ENCODE measurements at regions not wholly inside any gene's neighbourhood (a gene's known extent, or its start where the extent isn't known, plus 50 kb on each side); places are given as distances from the start of the nearest gene placed in this dataset.

DNA sequence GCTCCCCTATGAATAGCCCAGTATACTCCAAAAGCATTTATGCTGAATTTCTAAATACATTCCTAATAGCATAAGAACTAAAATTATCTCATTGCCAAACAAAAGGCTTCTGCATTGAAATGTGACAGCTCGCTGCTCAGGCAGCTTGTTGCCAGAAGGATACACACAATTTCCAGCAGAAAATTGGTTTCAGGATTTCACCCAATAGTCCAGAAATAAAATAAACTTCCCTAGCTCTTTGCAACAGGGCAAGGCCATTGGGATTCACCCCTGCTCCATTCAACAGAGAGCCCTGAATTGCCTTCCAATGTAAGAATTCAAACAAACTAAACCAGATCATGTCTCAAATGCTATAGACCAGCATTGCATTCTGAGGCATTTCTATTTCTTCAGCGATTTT lies 70.7 kb downstream of the RBM43 start:
- Histone ChIP-seq H3K27ac (ENCODE audit: low read depth, low read length) (no peak overlapping the region), H3K9me3 (ENCODE audit: control insufficient read depth, insufficient read depth, low read length) (no peaks in the 10 kb centered on the region), H3K4me2 (ENCODE audit: low read length) (no peak overlapping the region), H3K4me3 (ENCODE audit: low read length) (no peak overlapping the region), H3K27me3 (ENCODE audit: control insufficient read depth, low read length) (no peaks in the 10 kb centered on the region), H3K9me2 (replicated peaks; ENCODE audit: control insufficient read depth, low read length) (no peaks in the 10 kb centered on the region), H4K20me1 (ENCODE audit: control insufficient read depth, insufficient read depth, low read depth, low read length) (no peaks in the 10 kb centered on the region), H3K4me1 (ENCODE audit: control insufficient read depth, low read length) (no peaks in the 10 kb centered on the region), H3K36me3 (ENCODE audit: control insufficient read depth, low read length) (no peaks in the 10 kb centered on the region), H3F3A (ENCODE audit: control insufficient read depth, insufficient read depth) (no peaks in the 10 kb centered on the region), H3K79me2 (ENCODE audit: control insufficient read depth, low read length) (no peaks in the 10 kb centered on the region)
- TF ChIP-seq EZH2phosphoT487 (IDR thresholded peaks at IDR 0.05; ENCODE audit: borderline replicate concordance, low read length): no peak
- TF ChIP-seq, protein P1, sequence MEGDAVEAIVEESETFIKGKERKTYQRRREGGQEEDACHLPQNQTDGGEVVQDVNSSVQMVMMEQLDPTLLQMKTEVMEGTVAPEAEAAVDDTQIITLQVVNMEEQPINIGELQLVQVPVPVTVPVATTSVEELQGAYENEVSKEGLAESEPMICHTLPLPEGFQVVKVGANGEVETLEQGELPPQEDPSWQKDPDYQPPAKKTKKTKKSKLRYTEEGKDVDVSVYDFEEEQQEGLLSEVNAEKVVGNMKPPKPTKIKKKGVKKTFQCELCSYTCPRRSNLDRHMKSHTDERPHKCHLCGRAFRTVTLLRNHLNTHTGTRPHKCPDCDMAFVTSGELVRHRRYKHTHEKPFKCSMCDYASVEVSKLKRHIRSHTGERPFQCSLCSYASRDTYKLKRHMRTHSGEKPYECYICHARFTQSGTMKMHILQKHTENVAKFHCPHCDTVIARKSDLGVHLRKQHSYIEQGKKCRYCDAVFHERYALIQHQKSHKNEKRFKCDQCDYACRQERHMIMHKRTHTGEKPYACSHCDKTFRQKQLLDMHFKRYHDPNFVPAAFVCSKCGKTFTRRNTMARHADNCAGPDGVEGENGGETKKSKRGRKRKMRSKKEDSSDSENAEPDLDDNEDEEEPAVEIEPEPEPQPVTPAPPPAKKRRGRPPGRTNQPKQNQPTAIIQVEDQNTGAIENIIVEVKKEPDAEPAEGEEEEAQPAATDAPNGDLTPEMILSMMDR (IDR thresholded peaks at IDR 0.05; ENCODE audit: low read depth, low read length, poor library complexity, severe bottlenecking): no peak

DNA sequence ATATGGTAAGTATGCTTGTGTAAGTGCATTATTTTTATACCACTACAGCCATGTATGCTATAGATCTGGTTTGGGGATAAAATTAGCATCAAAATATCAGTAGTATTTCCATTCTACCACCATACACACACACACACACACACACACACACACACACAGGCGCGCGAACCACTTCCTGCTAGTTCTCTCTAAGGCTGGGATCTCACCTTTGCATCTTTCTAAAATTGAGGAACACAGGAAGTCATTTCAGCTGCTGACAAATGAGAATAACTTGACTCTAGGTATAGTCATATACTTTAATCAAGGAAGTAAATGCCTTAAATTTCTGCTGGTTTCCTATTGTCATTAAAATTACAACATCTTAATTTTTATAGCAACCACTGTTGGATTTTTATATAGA lies 72.5 kb downstream of the RBM43 start:
- Histone ChIP-seq H3K36me3 (ENCODE audit: control insufficient read depth, low read length) (no peaks in the 10 kb centered on the region), H3K9me3 (ENCODE audit: control insufficient read depth, insufficient read depth, low read length) (no peaks in the 10 kb centered on the region), H4K20me1 (ENCODE audit: control insufficient read depth, insufficient read depth, low read depth, low read length) (no peaks in the 10 kb centered on the region), H3K27ac (ENCODE audit: low read depth, low read length) (no peak overlapping the region), H3F3A (ENCODE audit: control insufficient read depth, insufficient read depth) (no peaks in the 10 kb centered on the region), H3K4me3 (ENCODE audit: low read length) (no peak overlapping the region), H3K4me2 (ENCODE audit: low read length) (no peak overlapping the region), H3K79me2 (ENCODE audit: control insufficient read depth, low read length) (no peaks in the 10 kb centered on the region), H3K27me3 (ENCODE audit: control insufficient read depth, low read length) (no peaks in the 10 kb centered on the region), H3K4me1 (ENCODE audit: control insufficient read depth, low read length) (no peaks in the 10 kb centered on the region), H3K9me2 (replicated peaks; ENCODE audit: control insufficient read depth, low read length) (no peaks in the 10 kb centered on the region)
- TF ChIP-seq EZH2phosphoT487 (IDR thresholded peaks at IDR 0.05; ENCODE audit: borderline replicate concordance, low read length): no peak
- TF ChIP-seq, protein P1 (IDR thresholded peaks at IDR 0.05; ENCODE audit: low read depth, low read length, poor library complexity, severe bottlenecking): no peak

DNA sequence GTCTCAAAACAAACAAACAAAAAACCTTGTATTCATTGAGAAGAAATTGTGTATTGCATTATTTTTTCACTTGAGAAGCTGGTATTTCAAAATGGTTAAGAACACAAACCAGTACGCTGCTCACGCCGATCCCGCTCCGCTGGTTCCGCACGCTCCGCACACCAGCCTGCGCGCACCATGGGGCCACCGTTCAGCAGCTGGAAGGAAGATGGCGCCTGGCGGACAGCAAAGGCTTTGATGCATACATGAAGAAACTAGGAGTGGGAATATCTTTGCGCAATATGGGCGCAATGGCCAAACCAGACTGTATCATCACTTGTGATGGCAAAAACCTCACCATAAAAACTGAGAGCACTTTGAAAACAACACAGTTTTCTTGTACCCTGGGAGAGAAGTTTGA lies 75.7 kb downstream of the RBM43 start:
- Histone ChIP-seq H3K9me3 (ENCODE audit: control insufficient read depth, insufficient read depth, low read length) (no peaks in the 10 kb centered on the region), H4K20me1 (ENCODE audit: control insufficient read depth, insufficient read depth, low read depth, low read length) (no peaks in the 10 kb centered on the region), H3K79me2 (ENCODE audit: control insufficient read depth, low read length) (no peaks in the 10 kb centered on the region), H3K9me2 (replicated peaks; ENCODE audit: control insufficient read depth, low read length) (no peaks in the 10 kb centered on the region), H3K27me3 (ENCODE audit: control insufficient read depth, low read length) (no peaks in the 10 kb centered on the region), H3K36me3 (ENCODE audit: control insufficient read depth, low read length) (no peaks in the 10 kb centered on the region), H3K4me2 (ENCODE audit: low read length) (no peak overlapping the region), H3K4me3 (ENCODE audit: low read length) (no peak overlapping the region), H3K27ac (ENCODE audit: low read depth, low read length) (no peak overlapping the region), H3K4me1 (ENCODE audit: control insufficient read depth, low read length) (no peaks in the 10 kb centered on the region), H3F3A (ENCODE audit: control insufficient read depth, insufficient read depth) (no peaks in the 10 kb centered on the region)
- TF ChIP-seq, protein P1 (IDR thresholded peaks at IDR 0.05; ENCODE audit: low read depth, low read length, poor library complexity, severe bottlenecking): no peak
- no peak for TF ChIP-seq EZH2phosphoT487 (IDR thresholded peaks at IDR 0.05; ENCODE audit: borderline replicate concordance, low read length)

Data from DOHH2 (cell line).